ENCODE measurements at regions not wholly inside any gene's neighbourhood (a gene's known extent, or its start where the extent isn't known, plus 50 kb on each side); places are given as distances from the start of the nearest gene placed in this dataset.

DNA sequence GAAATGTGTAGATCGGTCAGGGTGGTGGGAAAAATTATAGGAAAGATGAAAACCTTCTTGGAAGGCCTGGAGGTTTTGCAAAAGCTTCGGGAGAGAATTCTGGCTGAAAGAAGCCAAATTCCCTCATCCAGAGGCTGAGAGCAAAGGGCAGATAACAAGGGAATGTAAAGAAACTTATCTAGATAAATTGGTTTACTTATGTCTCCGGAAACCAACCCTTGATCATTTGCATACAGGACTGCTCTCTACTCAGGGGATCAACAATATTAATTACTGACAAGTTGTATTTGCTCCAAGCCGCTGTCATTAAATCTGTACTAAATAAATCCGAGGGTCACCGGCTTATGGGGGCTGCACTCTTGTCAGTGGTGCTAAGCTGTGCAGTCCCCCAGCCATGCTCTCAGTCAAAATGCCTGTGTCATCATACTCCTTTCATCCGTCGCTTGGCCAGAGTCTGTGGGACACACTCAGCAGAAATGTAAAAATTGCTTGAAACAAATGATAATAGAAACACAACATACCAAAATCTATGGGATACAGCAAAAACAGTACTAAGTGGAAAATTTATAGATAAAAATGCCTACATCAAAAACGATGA, 715.7 kb downstream of the KCTD8 start:
- DNase-seq (ENCODE audit: insufficient read length, low spot score): no peak
- TF ChIP-seq, protein P1, sequence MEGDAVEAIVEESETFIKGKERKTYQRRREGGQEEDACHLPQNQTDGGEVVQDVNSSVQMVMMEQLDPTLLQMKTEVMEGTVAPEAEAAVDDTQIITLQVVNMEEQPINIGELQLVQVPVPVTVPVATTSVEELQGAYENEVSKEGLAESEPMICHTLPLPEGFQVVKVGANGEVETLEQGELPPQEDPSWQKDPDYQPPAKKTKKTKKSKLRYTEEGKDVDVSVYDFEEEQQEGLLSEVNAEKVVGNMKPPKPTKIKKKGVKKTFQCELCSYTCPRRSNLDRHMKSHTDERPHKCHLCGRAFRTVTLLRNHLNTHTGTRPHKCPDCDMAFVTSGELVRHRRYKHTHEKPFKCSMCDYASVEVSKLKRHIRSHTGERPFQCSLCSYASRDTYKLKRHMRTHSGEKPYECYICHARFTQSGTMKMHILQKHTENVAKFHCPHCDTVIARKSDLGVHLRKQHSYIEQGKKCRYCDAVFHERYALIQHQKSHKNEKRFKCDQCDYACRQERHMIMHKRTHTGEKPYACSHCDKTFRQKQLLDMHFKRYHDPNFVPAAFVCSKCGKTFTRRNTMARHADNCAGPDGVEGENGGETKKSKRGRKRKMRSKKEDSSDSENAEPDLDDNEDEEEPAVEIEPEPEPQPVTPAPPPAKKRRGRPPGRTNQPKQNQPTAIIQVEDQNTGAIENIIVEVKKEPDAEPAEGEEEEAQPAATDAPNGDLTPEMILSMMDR (IDR thresholded peaks at IDR 0.05; ENCODE audit: insufficient read depth, missing control alignments): no peak
- FAIRE-seq: no peak

GRCh38 chr4:43742083-43742482, 706.5 kb downstream of the KCTD8 start:
- FAIRE-seq (no peak), DNase-seq (ENCODE audit: insufficient read length, low spot score) (no peak)
- TF ChIP-seq, protein P1 (IDR thresholded peaks at IDR 0.05; ENCODE audit: insufficient read depth, missing control alignments): no peak

DNA sequence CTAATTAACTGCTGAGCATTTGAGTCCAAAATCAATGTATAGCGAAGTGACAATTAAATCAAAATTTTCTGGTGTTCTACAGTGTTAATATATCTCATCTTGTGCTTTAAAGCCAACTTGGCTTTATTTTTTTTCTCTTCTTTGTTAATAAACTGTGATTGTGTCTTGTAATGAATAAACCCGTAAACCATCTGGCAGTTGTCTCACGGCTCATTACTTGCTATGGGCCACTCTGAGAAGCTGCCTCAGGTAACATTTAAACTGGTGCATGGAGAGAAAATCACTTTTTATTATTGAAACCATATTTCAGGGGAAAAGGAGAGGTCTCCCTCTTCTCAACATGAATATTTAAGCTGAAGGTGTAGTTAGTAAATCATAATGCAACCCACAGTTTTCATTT, 694.0 kb downstream of the KCTD8 start:
- TF ChIP-seq, protein P1 (IDR thresholded peaks at IDR 0.05; ENCODE audit: insufficient read depth, missing control alignments): no peak
- DNase-seq (ENCODE audit: insufficient read length, low spot score) (no peak), FAIRE-seq (no peak)

DNA sequence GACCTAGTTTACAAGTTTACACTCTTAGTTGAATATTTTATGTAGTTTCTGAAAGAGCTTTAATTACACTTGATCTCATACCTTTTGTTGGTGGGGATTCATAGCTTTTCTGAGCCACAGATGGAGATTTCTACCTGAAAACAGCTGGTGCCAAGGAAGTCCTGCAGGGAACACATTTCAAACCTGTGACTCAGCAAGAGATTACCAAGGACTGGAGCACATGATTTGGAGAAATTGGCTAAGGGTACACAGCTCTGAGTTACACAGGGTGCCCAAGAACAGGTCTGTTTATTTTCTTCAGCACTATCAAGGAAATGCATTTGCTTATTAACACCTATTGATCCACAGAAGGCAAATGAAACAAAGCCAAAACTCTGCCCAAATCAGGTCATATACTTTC, 691.5 kb downstream of the KCTD8 start:
- DNase-seq (ENCODE audit: insufficient read length, low spot score): no peak
- TF ChIP-seq, protein P1 (IDR thresholded peaks at IDR 0.05; ENCODE audit: insufficient read depth, missing control alignments): no peak
- FAIRE-seq: no peak

DNA sequence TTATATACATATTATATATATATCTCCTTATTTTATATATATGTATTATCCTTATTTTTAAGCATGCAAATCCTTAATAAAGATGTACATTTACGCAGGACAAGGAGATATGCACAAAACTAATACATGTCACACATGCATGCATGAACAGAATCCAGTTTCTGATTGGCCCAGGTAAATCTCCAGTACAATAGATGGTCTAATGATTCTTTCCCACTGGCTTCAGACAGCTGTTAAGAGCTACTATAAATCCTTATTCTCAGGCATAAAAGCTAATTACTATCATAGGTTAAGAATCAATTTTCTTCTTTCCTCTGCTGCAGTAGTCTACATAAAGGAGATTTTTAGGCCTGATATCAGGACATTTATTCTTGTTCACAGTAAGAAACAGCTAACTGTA, 689.8 kb downstream of the KCTD8 start:
- TF ChIP-seq, protein P1 (IDR thresholded peaks at IDR 0.05; ENCODE audit: insufficient read depth, missing control alignments): no peak
- FAIRE-seq (no peak), DNase-seq (ENCODE audit: insufficient read length, low spot score) (no peak)

GRCh38 chr4:43763029-43763610, 685.5 kb downstream of the KCTD8 start:
- TF ChIP-seq, protein P1 (IDR thresholded peaks at IDR 0.05; ENCODE audit: insufficient read depth, missing control alignments): no peak
- peak; percentile 72 for FAIRE-seq
- DNase-seq (ENCODE audit: insufficient read length, low spot score): no peak

DNA sequence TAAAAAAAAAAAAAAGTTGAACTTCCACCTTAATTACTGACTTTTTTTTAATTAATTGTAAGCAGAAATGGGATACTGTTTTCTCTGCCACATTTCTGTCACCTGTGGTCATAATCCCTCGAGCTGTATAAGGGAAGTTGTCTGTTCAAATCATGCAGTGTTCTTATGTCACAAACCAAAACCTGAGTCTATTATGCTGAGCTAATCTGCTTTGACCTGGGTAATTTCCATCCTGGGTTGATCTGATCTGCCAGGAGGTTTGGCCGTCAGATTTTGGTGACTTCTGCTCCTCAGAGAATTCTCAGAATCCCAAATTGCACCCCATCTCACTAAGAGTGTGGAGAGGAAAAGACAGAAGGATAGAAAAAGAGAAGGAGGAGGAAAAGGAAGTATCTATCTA, 683.1 kb downstream of the KCTD8 start:
- no peak for FAIRE-seq
- no peak for DNase-seq (ENCODE audit: insufficient read length, low spot score)
- TF ChIP-seq, protein P1 (IDR thresholded peaks at IDR 0.05; ENCODE audit: insufficient read depth, missing control alignments): no peak
